K562 (cell line): ENCODE measurements at regions not wholly inside any gene's neighbourhood (a gene's known extent, or its start where the extent isn't known, plus 50 kb on each side); places are given as distances from the start of the nearest gene placed in this dataset.

ENCODE experiments used
- ATAC-seq: fragments of 200-7000 bp; cut with Tn5 transposase; 3 replicates; pipeline ENCODE4 v1.9.1; 2020; ENCODE audit warnings: moderate library complexity
- BruUV-seq: library from RNA; stranded (reverse); fragments of 400-500 nt; replicated peaks from 2 replicates; lab custom pipeline; 2021; lab: Mats Ljungman, UMichigan
- CTCF ChIA-PET: fragments of 300-600 bp; formaldehyde crosslinking; extraction: SDS; loops from one replicate; lab custom pipeline; 2021; ENCODE audit warnings: low intra/inter-chr PET ratio; lab: Yijun Ruan, JAX
- POLR2A ChIA-PET: fragments of 300-600, 350-650 bp; sonication (Branson Sonifier 250); formaldehyde crosslinking; extraction: SDS; loops from one replicate; lab custom pipeline; 2021; ENCODE audit warnings: antibody characterized with exemption, inconsistent platforms; lab: Yijun Ruan, JAX
- DNase-seq, 4 experiments: peaks; one replicate each; pipeline versions ENCODE4 v3.0.0 to v3.0.0-alpha.2; 2011 to 2018; ENCODE audit warnings: low spot score in 3 of 4, mixed read lengths in 3 of 4; ENCODE audit errors: extremely low read depth in 1 of 4
- FAIRE-seq: peaks from 2 replicates; lab custom pipeline; 2011; peaks lifted over from hg19 to GRCh38; lab: Jason Lieb, UNC
- H2AFZ ChIP-seq: 2 replicates; pipeline ENCODE4 v1.6.0; 2011; ENCODE audit warnings: low read depth, low read length, control low read depth, inconsistent platforms
- H3K27ac ChIP-seq: fragments of 200-600 bp; 3 replicates; pipeline ENCODE4 v1.8.0; 2011; ENCODE audit warnings: low read depth, mild to moderate bottlenecking, control low read depth, inconsistent platforms, low read length, moderate library complexity, mixed read lengths; ENCODE audit errors: extremely low read depth
- H3K27me3 ChIP-seq, 2 experiments: fragments of 300-600 bp in 1 of 2; 2 replicates in 1 of 2; 3 replicates in 1 of 2; pipeline versions ENCODE4 v1.6.0 to v1.8.0; 2011; ENCODE audit warnings: inconsistent platforms in 2 of 2, low read length in 2 of 2, mild to moderate bottlenecking in 1 of 2, mixed read lengths in 1 of 2, moderate library complexity in 1 of 2; ENCODE audit not compliant: control insufficient read depth in 2 of 2, insufficient read depth in 2 of 2
- H3K36me3 ChIP-seq: fragments of 300-600 bp; 3 replicates; pipeline ENCODE4 v1.8.0; 2011; ENCODE audit warnings: mild to moderate bottlenecking, low read length, inconsistent platforms; ENCODE audit not compliant: control insufficient read depth, insufficient read depth
- H3K4me1 ChIP-seq, 2 experiments: fragments of 200-600 bp in 1 of 2; replicated peaks in 1 of 2; 2 replicates in 1 of 2; 3 replicates in 1 of 2; pipeline versions ENCODE4 v1.5.1 to v1.8.0; 2011; ENCODE audit warnings: inconsistent platforms in 2 of 2, low read length in 2 of 2, mild to moderate bottlenecking in 1 of 2, mixed read lengths in 1 of 2, moderate library complexity in 1 of 2; ENCODE audit not compliant: control insufficient read depth in 2 of 2, insufficient read depth in 2 of 2
- H3K4me2 ChIP-seq: 2 replicates; pipeline ENCODE4 v1.6.1; 2011; ENCODE audit warnings: low read length, control low read depth, inconsistent platforms, mixed read lengths; ENCODE audit not compliant: insufficient read depth
- H3K4me3 ChIP-seq: fragments of 200-600 bp; sonication (generic), shearing (Covaris generic); 2 replicates; pipeline ENCODE4 v1.5.1; 2016; ENCODE audit warnings: control low read depth, inconsistent platforms
- H3K79me2 ChIP-seq: fragments of 200-600 bp; 3 replicates; pipeline ENCODE4 v1.8.0; 2011; ENCODE audit warnings: low read length, inconsistent platforms; ENCODE audit not compliant: control insufficient read depth, insufficient read depth
- H3K9ac ChIP-seq, 2 experiments: 2 replicates each; pipeline versions ENCODE4 v1.6.0 to v1.6.1; 2011; ENCODE audit warnings: low read depth in 2 of 2, low read length in 2 of 2, control low read depth in 1 of 2, inconsistent platforms in 1 of 2, mild to moderate bottlenecking in 1 of 2, mixed read lengths in 1 of 2; ENCODE audit not compliant: insufficient read depth in 1 of 2
- H3K9me1 ChIP-seq: one replicate; pipeline ENCODE4 v1.6.0; 2011; ENCODE audit warnings: inconsistent platforms, mild to moderate bottlenecking, low read length, moderate library complexity; ENCODE audit not compliant: control insufficient read depth, insufficient read depth
- H3K9me3 ChIP-seq: replicated peaks from 2 replicates; pipeline ENCODE4 v1.5.1; 2011; ENCODE audit warnings: low read depth, low read length, inconsistent platforms; ENCODE audit not compliant: control insufficient read depth, insufficient read depth
- H4K20me1 ChIP-seq: replicated peaks from 2 replicates; pipeline ENCODE4 v1.6.1; 2011; ENCODE audit warnings: low read length, inconsistent platforms, mixed read lengths; ENCODE audit not compliant: control insufficient read depth, insufficient read depth
- C11orf30 ChIP-seq: fragments of 450-650 bp; IDR thresholded peaks from 2 replicates; pipeline ENCODE4 v1.6.1; 2016; ENCODE audit warnings: low read depth, mild to moderate bottlenecking
- CEBPB ChIP-seq: fragments of 450-650 bp; IDR thresholded peaks from 2 replicates; pipeline ENCODE4 v1.6.1; 2016; ENCODE audit warnings: missing genetic modification characterization, missing compliant biosample characterization
- CREB5 ChIP-seq: fragments of 250-450 bp; sonication (Bioruptor Pico); IDR thresholded peaks from 2 replicates; pipeline ENCODE4 v1.5.0; 2020; ENCODE audit warnings: mild to moderate bottlenecking
- HIVEP1 ChIP-seq: fragments of 250-450 bp; sonication (Bioruptor Pico); IDR thresholded peaks from 2 replicates; pipeline ENCODE4 v1.4.0; 2020; ENCODE audit warnings: mild to moderate bottlenecking
- MTA2 ChIP-seq: fragments of 450-650 bp; IDR thresholded peaks from 2 replicates; pipeline ENCODE4 v1.6.1; 2016; ENCODE audit warnings: low read depth
- NFE2L1 ChIP-seq: fragments of 450-650 bp; IDR thresholded peaks from 2 replicates; pipeline ENCODE4 v1.6.1; 2016; ENCODE audit warnings: missing genetic modification characterization, low read depth, mild to moderate bottlenecking, missing compliant biosample characterization, moderate library complexity, borderline replicate concordance
- ZNF280A ChIP-seq: fragments of 450-650 bp; IDR thresholded peaks from 2 replicates; pipeline ENCODE4 v1.6.1; 2018; ENCODE audit warnings: mild to moderate bottlenecking, low read depth; ENCODE audit not compliant: partially characterized antibody
- WGBS: fragments of 100-300 bp; shearing (Covaris generic); methylation state at CpG from one replicate; pipeline ENCODE4 v1.1.6; 2016; ENCODE audit warnings: low coverage, mixed read lengths; ENCODE audit not compliant: insufficient coverage; ENCODE audit errors: missing lambda C conversion rate; 5-methylcytosine and 5-hydroxymethylcytosine counted together
- in situ Hi-C: fragments of 300-500 bp; cut with MboI; formaldehyde crosslinking; loops from 4 replicates; pipeline ENCODE4 v1.15.0; 2018; ENCODE audit warnings: inconsistent platforms, mixed read lengths
- intact Hi-C: fragments of 100-400 bp; cut with micrococcal nuclease; formaldehyde crosslinking; loops from 2 replicates; pipeline ENCODE4 v1.14.2; 2022

- TF ChIP-seq ZNF280A (no peak), CEBPB (peak; percentile 60), CREB5 (no peak), MTA2 (no peak), HIVEP1 (CRISPR knock-in tag) (no peak), C11orf30 (peak; percentile 50; the same call in 1 of the 2 replicates), NFE2L1 (no peak)
Observed at GRCh38 chr7:22596763-22597400, 96.9 kb upstream of the STEAP1B start (continued).

- Histone ChIP-seq H4K20me1 (no peaks in the 10 kb centered on the region), H3K79me2 (no peaks in the 10 kb centered on the region), H3K9me1 (no peaks in the 10 kb centered on the region), H2AFZ (no peak overlapping the region), H3K4me2 (no peak overlapping the region), H3K9me3 (no peaks in the 10 kb centered on the region), H3K36me3 (peaks cover 3% of the 10 kb centered on the region; the same call in 2 of the 3 replicates), H3K9ac (no peak overlapping the region), H3K4me3 (no peak overlapping the region), H3K27me3 (no peaks in the 10 kb centered on the region), H3K27ac (no peak overlapping the region), H3K4me1 (peaks cover 0 to 2% of the 10 kb centered on the region in 2 experiments; a peak in 1 of 5 replicates)
- ChIA-PET CTCF (no interaction called here), POLR2A (no interaction called here)
- no TSS peak for BruUV-seq
- in situ Hi-C loops (no loop called here), intact Hi-C loops (no loop called here)
- ATAC-seq (no peak), DNase-seq (no peak), FAIRE-seq (no peak)
- WGBS = 91% methylated on average over 2 of the region's 2 CpGs
- TF ChIP-seq CEBPB = no peak
Observed at GRCh38 chr7:22594020-22594419, 94.0 kb upstream of the STEAP1B start.
